ENCODE measurements at regions not wholly inside any gene's neighbourhood (a gene's known extent, or its start where the extent isn't known, plus 50 kb on each side); places are given as distances from the start of the nearest gene placed in this dataset.
A peak's percentile ranks its signal among the peaks of the same experiment; 100 is the strongest.
"Not testable (repeated sequence)": the region's sequence is repeated elsewhere in the genome, so short reads cannot be mapped to it uniquely, and the experiment has no call there.

DNA sequence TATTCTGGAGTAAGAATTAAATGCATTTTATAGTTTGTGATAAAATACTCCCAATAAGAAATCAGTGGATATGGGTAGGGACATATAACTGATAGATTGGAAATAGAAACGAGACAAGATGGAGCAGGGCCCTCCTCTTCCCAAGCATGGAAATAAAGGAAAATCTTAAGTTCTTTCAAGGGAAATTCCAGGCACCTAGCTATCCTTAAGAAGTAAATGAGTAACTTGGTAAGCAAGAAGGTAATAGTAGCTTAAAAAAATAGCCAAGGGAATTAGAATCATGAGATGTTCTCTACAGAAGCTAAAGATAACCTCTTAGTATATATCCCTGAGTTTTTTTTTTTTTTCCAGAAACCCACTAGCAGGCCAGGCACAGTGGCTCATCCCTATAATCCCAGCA lies 105.5 kb upstream of the FAM3C start:
- Histone ChIP-seq H3K27me3 (ENCODE audit: control insufficient read depth in 3 of 3, insufficient read depth in 3 of 3, low read length in 3 of 3) (no peaks in the 10 kb centered on the region), H3K4me3 (ENCODE audit: low read depth in 1 of 3, low read length in 3 of 3) (no peak overlapping the region), H3K36me3 (ENCODE audit: control insufficient read depth in 3 of 3, insufficient read depth in 2 of 3, low read depth in 1 of 3, low read length in 3 of 3) (no peaks in the 10 kb centered on the region), H3K27ac (ENCODE audit: low read depth in 1 of 3, low read length in 2 of 3) (no peak overlapping the region), H3K9me3 (ENCODE audit: control insufficient read depth in 2 of 2, insufficient read depth in 1 of 2, low read depth in 1 of 2, low read length in 1 of 2) (peaks cover 0 to 35% of the 10 kb centered on the region in 2 donors), H3K4me1 (ENCODE audit: control insufficient read depth in 3 of 3, insufficient read depth in 2 of 3, low read depth in 1 of 3, low read length in 2 of 3) (peaks cover 0 to 24% (median 0%) of the 10 kb centered on the region in 3 donors)
- no peak for DNase-seq
- FAIRE-seq, result no peak
- WGBS, 3 donors, result 80 to 92% (median 87%) methylated on average over 1 of the region's 1 CpG

- Histone ChIP-seq H3K27me3 (ENCODE audit: control insufficient read depth in 3 of 3, insufficient read depth in 3 of 3, low read length in 3 of 3) (no peaks in the 10 kb centered on the region), H3K4me3 (ENCODE audit: low read depth in 1 of 3, low read length in 3 of 3) (no peak overlapping the region), H3K27ac (ENCODE audit: low read depth in 1 of 3, low read length in 2 of 3) (no peak overlapping the region), H3K36me3 (ENCODE audit: control insufficient read depth in 3 of 3, insufficient read depth in 2 of 3, low read depth in 1 of 3, low read length in 3 of 3) (no peaks in the 10 kb centered on the region), H3K9me3 (ENCODE audit: control insufficient read depth in 2 of 2, insufficient read depth in 1 of 2, low read depth in 1 of 2, low read length in 1 of 2) (peaks cover 0 to 25% of the 10 kb centered on the region in 2 donors), H3K4me1 (ENCODE audit: control insufficient read depth in 3 of 3, insufficient read depth in 2 of 3, low read depth in 1 of 3, low read length in 2 of 3) (peaks cover 0 to 24% (median 0%) of the 10 kb centered on the region in 3 donors)
- peak in 1 of 2 donors; percentile 9 for DNase-seq
- 41 to 64% (median 44%) methylated on average over 2 of the region's 2 CpGs for WGBS, 3 donors
- FAIRE-seq, result no peak
These were observed 104.4 kb upstream of the FAM3C start for GRCh38 chr7:121500360-121501058.

- DNase-seq (no peak), FAIRE-seq (no peak)
- Histone ChIP-seq H3K4me1 (ENCODE audit: control insufficient read depth in 3 of 3, insufficient read depth in 2 of 3, low read depth in 1 of 3, low read length in 2 of 3) (peaks cover 0 to 24% (median 0%) of the 10 kb centered on the region in 3 donors), H3K9me3 (ENCODE audit: control insufficient read depth in 2 of 2, insufficient read depth in 1 of 2, low read depth in 1 of 2, low read length in 1 of 2) (peaks cover 0 to 17% of the 10 kb centered on the region in 2 donors), H3K27me3 (ENCODE audit: control insufficient read depth in 3 of 3, insufficient read depth in 3 of 3, low read length in 3 of 3) (no peaks in the 10 kb centered on the region), H3K4me3 (ENCODE audit: low read depth in 1 of 3, low read length in 3 of 3) (no peak overlapping the region), H3K27ac (ENCODE audit: low read depth in 1 of 3, low read length in 2 of 3) (no peak overlapping the region), H3K36me3 (ENCODE audit: control insufficient read depth in 3 of 3, insufficient read depth in 2 of 3, low read depth in 1 of 3, low read length in 3 of 3) (no peaks in the 10 kb centered on the region)
- WGBS, 3 donors, result 64 to 70% (median 64%) methylated on average over 4 of the region's 4 CpGs
These were observed 103.5 kb upstream of the FAM3C start for GRCh38 chr7:121499624-121500023.

- FAIRE-seq, result no peak
- Histone ChIP-seq H3K4me3 (ENCODE audit: low read depth in 1 of 3, low read length in 3 of 3) (no peak overlapping the region), H3K27ac (ENCODE audit: low read depth in 1 of 3, low read length in 2 of 3) (peak overlapping the region in 1 of 3 donors; percentile 61), H3K9me3 (ENCODE audit: control insufficient read depth in 2 of 2, insufficient read depth in 1 of 2, low read depth in 1 of 2, low read length in 1 of 2) (peaks cover 0 to 10% of the 10 kb centered on the region in 2 donors), H3K4me1 (ENCODE audit: control insufficient read depth in 3 of 3, insufficient read depth in 2 of 3, low read depth in 1 of 3, low read length in 2 of 3) (peaks cover 0 to 24% (median 0%) of the 10 kb centered on the region in 3 donors), H3K27me3 (ENCODE audit: control insufficient read depth in 3 of 3, insufficient read depth in 3 of 3, low read length in 3 of 3) (no peaks in the 10 kb centered on the region), H3K36me3 (ENCODE audit: control insufficient read depth in 3 of 3, insufficient read depth in 2 of 3, low read depth in 1 of 3, low read length in 3 of 3) (no peaks in the 10 kb centered on the region)
- 15 to 58% (median 30%) methylated on average over 1 of the region's 1 CpG for WGBS, 3 donors
- peak; percentile 79 to 81 for DNase-seq
These were observed 102.7 kb upstream of the FAM3C start for GRCh38 chr7:121498816-121499215.

DNA sequence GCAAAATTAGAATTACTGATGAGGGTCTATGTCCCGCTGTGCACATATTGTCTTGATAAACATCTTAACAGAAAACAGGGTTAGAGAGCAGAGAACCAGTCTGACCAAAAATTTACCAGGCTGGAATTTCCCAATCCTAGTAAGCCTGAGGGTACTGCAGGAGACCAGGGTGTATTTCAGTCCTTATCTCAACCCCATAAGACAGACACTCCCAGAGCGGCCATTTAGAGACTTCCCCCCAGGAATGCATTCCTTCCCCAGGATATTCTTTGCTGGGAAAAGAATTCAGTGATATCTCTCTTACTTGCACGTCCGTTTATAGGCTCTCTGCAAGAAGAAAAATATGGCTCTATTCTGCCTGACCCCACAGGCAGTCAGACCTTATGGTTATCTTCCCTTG lies 101.4 kb upstream of the FAM3C start:
- H3K4me3 ChIP-seq (ENCODE audit: low read depth in 1 of 3, low read length in 3 of 3); H3K27ac ChIP-seq (ENCODE audit: low read depth in 1 of 3, low read length in 2 of 3); DNase-seq; H3K36me3 ChIP-seq (ENCODE audit: control insufficient read depth in 3 of 3, insufficient read depth in 2 of 3, low read depth in 1 of 3, low read length in 3 of 3); H3K27me3 ChIP-seq (ENCODE audit: control insufficient read depth in 3 of 3, insufficient read depth in 3 of 3, low read length in 3 of 3); H3K9me3 ChIP-seq (ENCODE audit: control insufficient read depth in 2 of 2, insufficient read depth in 1 of 2, low read depth in 1 of 2, low read length in 1 of 2); FAIRE-seq: not testable (repeated sequence)
- peaks cover 0 to 22% (median 0%) of the 10 kb centered on the region in 3 donors for H3K4me1 ChIP-seq (ENCODE audit: control insufficient read depth in 3 of 3, insufficient read depth in 2 of 3, low read depth in 1 of 3, low read length in 2 of 3)
- 90 to 94% (median 94%) methylated on average over 4 of the region's 4 CpGs for WGBS, 3 donors

DNA sequence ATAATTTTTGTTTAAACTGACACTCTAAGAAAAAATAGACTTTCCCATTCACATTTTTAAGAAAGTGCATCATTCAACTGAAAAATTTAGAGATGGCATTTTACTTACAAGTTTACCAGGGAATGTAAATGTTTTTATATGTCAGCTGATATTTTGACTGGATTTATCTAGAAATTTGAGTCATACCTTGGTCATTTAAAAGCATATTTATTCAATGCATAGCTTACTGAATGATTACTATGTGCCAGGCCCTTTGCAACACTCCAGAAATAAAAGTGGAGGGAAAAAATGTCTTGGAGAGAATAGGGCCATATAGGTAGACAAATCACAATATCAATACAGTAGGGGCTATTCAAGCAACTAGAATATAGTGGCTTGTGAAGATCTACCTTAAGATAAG lies 98.4 kb upstream of the FAM3C start:
- Histone ChIP-seq H3K36me3 (ENCODE audit: control insufficient read depth in 3 of 3, insufficient read depth in 2 of 3, low read depth in 1 of 3, low read length in 3 of 3) (no peaks in the 10 kb centered on the region), H3K27ac (ENCODE audit: low read depth in 1 of 3, low read length in 2 of 3) (no peak overlapping the region), H3K4me1 (ENCODE audit: control insufficient read depth in 3 of 3, insufficient read depth in 2 of 3, low read depth in 1 of 3, low read length in 2 of 3) (peaks cover 0 to 7% (median 0%) of the 10 kb centered on the region in 3 donors), H3K9me3 (ENCODE audit: control insufficient read depth in 2 of 2, insufficient read depth in 1 of 2, low read depth in 1 of 2, low read length in 1 of 2) (peaks cover 0 to 6% of the 10 kb centered on the region in 2 donors), H3K4me3 (ENCODE audit: low read depth in 1 of 3, low read length in 3 of 3) (no peak overlapping the region), H3K27me3 (ENCODE audit: control insufficient read depth in 3 of 3, insufficient read depth in 3 of 3, low read length in 3 of 3) (no peaks in the 10 kb centered on the region)
- FAIRE-seq (no peak), DNase-seq (no peak)

DNA sequence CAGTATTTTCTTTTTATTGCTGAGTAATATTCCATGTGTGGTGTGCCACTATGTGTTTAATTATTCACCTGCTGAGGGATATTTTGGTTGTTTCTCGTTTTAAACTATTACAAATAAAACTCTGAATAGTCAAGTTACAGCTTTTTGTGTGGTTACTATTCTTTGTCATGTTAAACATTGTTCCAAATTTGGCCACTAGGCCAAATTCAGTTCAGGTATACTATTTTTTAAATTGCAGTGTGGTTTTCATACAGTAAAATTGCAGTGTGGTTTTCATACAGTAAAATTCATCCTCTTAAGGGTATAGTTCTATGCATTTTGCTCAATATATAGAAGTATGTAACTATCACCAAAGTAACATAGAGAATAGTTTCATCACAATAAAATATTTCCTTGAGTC lies 97.4 kb upstream of the FAM3C start:
- no peak for FAIRE-seq
- peaks cover 0 to 2% (median 0%) of the 10 kb centered on the region in 3 donors for H3K4me1 ChIP-seq (ENCODE audit: control insufficient read depth in 3 of 3, insufficient read depth in 2 of 3, low read depth in 1 of 3, low read length in 2 of 3)
- no peak overlapping the region for H3K4me3 ChIP-seq (ENCODE audit: low read depth in 1 of 3, low read length in 3 of 3)
- H3K36me3 ChIP-seq (ENCODE audit: control insufficient read depth in 3 of 3, insufficient read depth in 2 of 3, low read depth in 1 of 3, low read length in 3 of 3), result no peaks in the 10 kb centered on the region
- 33 to 44% (median 42%) methylated on average over 1 of the region's 1 CpG for WGBS, 3 donors
- DNase-seq, result no peak
- H3K27ac ChIP-seq (ENCODE audit: low read depth in 1 of 3, low read length in 2 of 3), result no peak overlapping the region
- peaks cover 0 to 6% of the 10 kb centered on the region in 2 donors for H3K9me3 ChIP-seq (ENCODE audit: control insufficient read depth in 2 of 2, insufficient read depth in 1 of 2, low read depth in 1 of 2, low read length in 1 of 2)
- no peaks in the 10 kb centered on the region for H3K27me3 ChIP-seq (ENCODE audit: control insufficient read depth in 3 of 3, insufficient read depth in 3 of 3, low read length in 3 of 3)

- Histone ChIP-seq H3K9me3 (ENCODE audit: control insufficient read depth in 2 of 2, insufficient read depth in 1 of 2, low read depth in 1 of 2, low read length in 1 of 2) (no peaks in the 10 kb centered on the region), H3K4me1 (ENCODE audit: control insufficient read depth in 3 of 3, insufficient read depth in 2 of 3, low read depth in 1 of 3, low read length in 2 of 3) (no peaks in the 10 kb centered on the region), H3K27ac (ENCODE audit: low read depth in 1 of 3, low read length in 2 of 3) (no peak overlapping the region), H3K4me3 (ENCODE audit: low read depth in 1 of 3, low read length in 3 of 3) (no peak overlapping the region), H3K36me3 (ENCODE audit: control insufficient read depth in 3 of 3, insufficient read depth in 2 of 3, low read depth in 1 of 3, low read length in 3 of 3) (no peaks in the 10 kb centered on the region), H3K27me3 (ENCODE audit: control insufficient read depth in 3 of 3, insufficient read depth in 3 of 3, low read length in 3 of 3) (no peaks in the 10 kb centered on the region)
- WGBS, 3 donors, result 84 to 94% (median 88%) methylated on average over 5 of the region's 5 CpGs
- FAIRE-seq, result no peak
- no peak for DNase-seq
These were observed 94.2 kb upstream of the FAM3C start for GRCh38 chr7:121490309-121490708.

DNA sequence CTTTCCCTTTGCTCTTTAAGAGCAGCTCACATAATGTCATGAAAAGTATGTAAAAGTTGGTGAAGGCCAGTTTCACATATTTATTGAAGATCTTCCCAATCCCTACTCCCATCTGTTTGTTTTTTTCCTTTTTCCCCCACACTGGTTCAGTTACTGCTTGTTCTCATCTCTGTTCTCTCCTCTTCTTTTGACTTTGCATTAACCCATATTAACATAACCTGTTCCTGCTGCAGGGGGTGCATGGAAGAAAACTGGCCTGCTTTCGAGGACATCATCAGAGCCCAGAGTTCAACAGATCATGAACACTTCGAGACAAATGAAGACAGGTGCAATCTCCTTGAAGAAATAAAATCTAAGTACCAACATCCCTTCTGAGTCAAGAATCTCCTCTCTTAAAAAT lies 93.3 kb upstream of the FAM3C start:
- 56 to 82% (median 66%) methylated on average over 2 of the region's 2 CpGs for WGBS, 3 donors

More for the DNA sequence above, 93.3 kb upstream of the FAM3C start:
- Histone ChIP-seq H3K9me3 (ENCODE audit: control insufficient read depth in 2 of 2, insufficient read depth in 1 of 2, low read depth in 1 of 2, low read length in 1 of 2) (no peaks in the 10 kb centered on the region), H3K4me3 (ENCODE audit: low read depth in 1 of 3, low read length in 3 of 3) (no peak overlapping the region), H3K27me3 (ENCODE audit: control insufficient read depth in 3 of 3, insufficient read depth in 3 of 3, low read length in 3 of 3) (no peaks in the 10 kb centered on the region), H3K36me3 (ENCODE audit: control insufficient read depth in 3 of 3, insufficient read depth in 2 of 3, low read depth in 1 of 3, low read length in 3 of 3) (no peaks in the 10 kb centered on the region), H3K27ac (ENCODE audit: low read depth in 1 of 3, low read length in 2 of 3) (no peak overlapping the region), H3K4me1 (ENCODE audit: control insufficient read depth in 3 of 3, insufficient read depth in 2 of 3, low read depth in 1 of 3, low read length in 2 of 3) (no peaks in the 10 kb centered on the region)
- DNase-seq, result no peak
- FAIRE-seq, result no peak

All from small intestine (tissue), 7 donors.